SH-SY5Y (cell line): ENCODE measurements at regions not wholly inside any gene's neighbourhood (a gene's known extent, or its start where the extent isn't known, plus 50 kb on each side); places are given as distances from the start of the nearest gene placed in this dataset.

Source experiments
- GATA2 ChIP-seq: IDR thresholded peaks from 2 replicates; pipeline ENCODE4 v1.6.1; 2011; ENCODE audit warnings: mild to moderate bottlenecking, low read depth, low read length
- GATA3 ChIP-seq: IDR thresholded peaks from 2 replicates; pipeline ENCODE4 v1.6.1; 2011; ENCODE audit warnings: low read depth, mild to moderate bottlenecking, low read length, moderate library complexity

- TF ChIP-seq GATA2, result no peak
- no peak for TF ChIP-seq GATA3
Measured at GRCh38 chr20:52888096-52888495, 84.1 kb upstream of the TSHZ2 start.

- TF ChIP-seq GATA3 (no peak), GATA2 (no peak)
Measured at GRCh38 chr20:52880997-52881396, 91.2 kb upstream of the TSHZ2 start.

DNA sequence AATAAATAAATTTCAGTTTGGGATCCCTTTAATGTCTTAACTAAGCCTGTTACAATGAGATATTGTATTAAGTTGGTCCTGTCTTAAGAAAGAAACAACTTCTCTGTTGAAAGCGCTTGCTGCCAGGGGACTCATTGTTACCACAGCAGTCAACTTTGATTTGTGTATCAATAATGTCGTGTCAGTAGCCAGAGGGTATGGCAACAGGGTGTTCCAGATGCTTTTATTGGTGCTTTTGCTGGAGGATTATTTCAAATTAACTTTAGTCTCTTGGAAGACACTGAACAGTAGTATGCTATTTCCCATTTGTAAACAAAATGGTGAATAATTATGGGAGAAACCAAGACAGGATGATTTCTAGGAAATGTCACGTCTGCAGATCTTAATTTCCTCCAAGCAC lies 91.9 kb upstream of the TSHZ2 start:
- no peak for TF ChIP-seq GATA2
- TF ChIP-seq GATA3, result no peak

GRCh38 chr20:52874241-52874640 lies 97.9 kb upstream of the TSHZ2 start:
- TF ChIP-seq GATA3, result no peak
- TF ChIP-seq GATA2, result no peak

DNA sequence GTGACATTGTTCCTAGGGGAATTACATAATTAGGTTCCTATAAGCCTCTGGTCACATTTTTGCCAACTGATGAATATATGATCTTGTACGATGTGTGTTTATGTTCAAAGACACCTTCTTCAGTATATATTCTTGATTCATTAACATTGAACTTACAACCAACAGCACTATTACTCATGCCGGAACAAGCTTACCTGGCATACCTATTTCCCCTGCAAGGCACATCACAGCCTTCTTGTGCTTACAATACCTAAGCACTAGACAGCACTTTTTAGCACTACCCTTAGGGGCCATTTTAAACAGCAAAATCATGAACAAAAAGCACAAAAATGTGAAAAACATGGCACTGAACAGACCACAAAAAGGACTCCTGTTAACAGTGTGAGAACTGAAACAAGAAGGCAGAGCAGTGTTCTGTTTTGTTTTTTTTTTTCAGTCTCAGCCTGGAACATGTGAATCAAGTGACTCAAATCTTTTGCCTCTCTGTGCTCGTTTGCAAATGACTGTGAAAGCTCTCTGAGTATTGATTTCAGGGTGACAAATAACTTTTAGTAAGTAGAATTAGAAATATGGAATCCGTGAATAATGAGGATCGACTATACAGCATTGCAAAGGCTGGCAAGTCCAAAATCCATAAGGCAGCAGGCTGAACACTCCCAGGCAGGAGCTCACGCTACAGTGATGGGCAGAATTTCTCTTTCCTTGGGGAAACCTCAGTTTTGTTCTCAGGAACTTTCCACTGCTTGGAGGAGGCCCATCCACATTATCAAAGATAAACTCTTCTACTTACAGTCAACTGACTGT lies 102.3 kb upstream of the TSHZ2 start:
- no peak for TF ChIP-seq GATA2
- no peak for TF ChIP-seq GATA3

GRCh38 chr20:52869276-52869675 lies 102.9 kb upstream of the TSHZ2 start:
- no peak for TF ChIP-seq GATA3
- no peak for TF ChIP-seq GATA2

GRCh38 chr20:52867305-52867704 lies 104.9 kb upstream of the TSHZ2 start:
- no peak for TF ChIP-seq GATA3

DNA sequence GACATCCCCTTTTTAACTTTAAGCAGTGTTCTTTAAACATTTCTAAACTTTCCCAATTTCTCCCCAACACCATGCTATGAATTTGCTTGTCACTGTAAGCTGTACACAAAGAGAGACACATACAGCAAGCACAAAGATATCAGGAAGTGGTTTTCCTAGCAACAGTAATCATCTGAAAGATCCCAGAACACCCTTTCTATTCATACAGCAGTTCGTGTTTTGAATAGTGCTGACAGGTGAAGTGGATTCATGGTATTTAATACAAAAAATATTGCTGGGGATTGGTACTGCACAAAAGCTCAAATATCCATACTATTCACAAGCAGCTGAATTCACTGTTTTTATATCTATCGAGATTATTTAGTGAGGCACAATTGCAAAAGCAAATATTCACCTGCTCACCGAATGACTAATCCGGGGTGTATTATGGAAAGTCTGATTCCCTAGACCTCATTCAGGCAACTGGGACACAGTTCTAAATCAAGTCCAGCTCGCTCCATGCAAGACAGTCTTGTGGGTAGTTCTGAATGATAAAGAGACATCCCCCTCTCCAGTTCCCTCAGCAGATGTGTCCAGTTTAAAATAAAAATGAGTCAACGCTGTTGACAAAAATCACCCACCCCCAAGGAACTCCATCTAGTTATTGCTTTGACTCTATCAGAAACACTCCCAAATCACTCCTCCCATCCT lies 107.1 kb upstream of the TSHZ2 start:
- TF ChIP-seq GATA3, result no peak
- no peak for TF ChIP-seq GATA2

DNA sequence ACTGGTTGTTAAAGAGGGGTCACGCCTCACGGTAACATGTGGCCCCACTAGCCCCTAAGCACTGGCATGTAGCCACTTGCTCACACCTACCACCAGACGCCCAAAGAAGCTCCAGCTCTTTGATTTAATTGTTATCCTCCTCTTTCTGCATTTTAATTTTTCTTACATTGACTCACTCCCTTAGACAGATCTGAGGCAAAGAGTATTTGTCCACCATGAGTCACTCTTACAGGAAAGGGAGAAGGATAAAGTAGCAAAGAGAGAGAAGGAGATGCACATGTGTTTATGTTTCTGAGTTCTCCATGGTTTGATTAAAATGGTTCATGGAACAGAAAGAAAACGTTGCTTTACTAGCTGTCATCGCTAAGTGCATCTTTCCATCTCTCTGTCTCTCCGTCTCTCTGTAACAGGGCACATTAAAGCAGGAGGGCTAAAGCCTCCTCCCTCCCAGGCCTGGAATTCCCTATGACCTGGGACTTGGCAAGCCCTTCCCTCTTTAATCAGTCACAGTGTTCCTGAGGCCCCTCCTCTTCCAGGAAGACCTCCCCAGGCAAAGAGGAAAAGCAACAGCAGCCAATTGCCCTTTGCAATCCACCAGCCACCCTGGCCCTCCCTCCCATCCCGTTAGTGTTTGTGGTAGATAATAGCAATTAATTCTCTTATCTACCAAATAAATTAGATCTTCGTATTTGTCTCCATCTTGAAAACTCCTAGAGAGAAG lies 112.8 kb upstream of the TSHZ2 start:
- no peak for TF ChIP-seq GATA3
- no peak for TF ChIP-seq GATA2

DNA sequence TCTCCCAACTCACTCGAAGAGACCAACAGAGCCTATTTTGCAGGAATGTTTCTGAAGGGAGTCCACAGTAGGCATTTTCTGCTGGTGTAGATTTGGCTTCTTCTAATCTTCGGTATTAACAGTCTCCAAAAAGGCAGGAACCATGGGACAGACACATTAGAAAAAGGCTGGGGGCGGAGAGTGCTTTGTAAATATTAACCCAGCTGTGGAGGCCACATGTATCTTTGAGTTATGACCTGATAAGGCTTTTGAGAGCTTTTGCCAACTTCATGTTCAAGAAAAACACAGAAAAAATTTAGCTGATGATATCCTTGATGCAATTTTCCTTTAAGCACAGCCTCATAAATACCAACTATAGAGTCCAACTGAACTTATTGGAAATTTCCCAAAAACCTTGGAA lies 119.4 kb upstream of the TSHZ2 start:
- TF ChIP-seq GATA3 (no peak), GATA2 (no peak)

DNA sequence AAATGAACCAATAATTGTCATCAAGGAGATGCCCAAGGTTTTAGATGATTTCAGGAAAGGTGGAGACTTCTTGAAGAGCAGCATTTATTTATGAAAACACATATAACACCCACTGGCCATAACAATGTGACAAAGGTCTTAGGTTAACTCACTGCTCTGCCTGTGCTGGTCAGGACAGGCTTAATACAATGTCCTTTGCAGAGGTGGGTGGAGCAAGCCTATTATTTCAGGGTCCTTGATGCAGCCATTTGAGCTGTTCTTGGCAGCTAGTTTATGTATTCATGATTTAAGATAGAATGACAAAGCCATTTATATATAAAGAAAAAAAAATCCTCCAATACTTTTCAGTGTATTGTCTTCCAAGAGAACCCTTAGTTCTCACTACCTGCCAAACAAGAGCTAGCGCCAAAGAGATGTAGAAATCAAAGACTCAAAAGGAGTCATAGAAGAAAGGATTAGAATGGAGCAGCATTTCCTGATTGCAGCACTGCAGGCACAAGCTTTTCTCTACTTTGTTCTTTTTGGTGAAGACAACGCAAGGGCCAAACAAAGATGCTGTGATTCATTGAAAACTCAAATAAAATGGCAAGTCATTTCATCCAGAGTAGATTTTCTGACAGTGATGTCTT lies 124.3 kb upstream of the TSHZ2 start:
- TF ChIP-seq GATA2, result no peak
- TF ChIP-seq GATA3, result no peak

GRCh38 chr20:52847029-52847660 lies 125.0 kb upstream of the TSHZ2 start:
- TF ChIP-seq GATA3 (no peak), GATA2 (no peak)

DNA sequence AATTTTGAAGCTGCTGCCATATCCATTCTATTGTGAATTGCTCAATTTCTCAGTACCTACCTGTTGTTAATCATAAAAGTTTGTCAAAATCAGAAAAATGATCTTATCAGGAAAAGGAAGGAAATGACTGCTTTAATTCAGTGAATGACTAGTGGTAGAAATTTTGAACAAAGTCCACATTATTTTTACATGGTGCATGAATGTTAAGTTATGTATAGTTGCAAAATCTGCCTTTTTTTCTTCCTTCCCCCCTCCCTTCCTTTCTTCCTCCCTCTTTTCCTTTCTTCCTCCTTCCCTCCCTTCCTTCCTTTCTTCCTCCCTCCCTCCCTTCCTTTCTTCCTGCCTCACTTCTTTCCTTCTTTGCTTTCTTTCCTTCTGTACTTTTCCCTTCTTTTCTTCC lies 127.1 kb upstream of the TSHZ2 start:
- no peak for TF ChIP-seq GATA2
- no peak for TF ChIP-seq GATA3

GRCh38 chr20:52843425-52843824 lies 128.7 kb upstream of the TSHZ2 start:
- TF ChIP-seq GATA3 (no peak), GATA2 (no peak)
